ENCODE measurements at regions not wholly inside any gene's neighbourhood (a gene's known extent, or its start where the extent isn't known, plus 50 kb on each side); places are given as distances from the start of the nearest gene placed in this dataset.

- TF ChIP-seq CTCF (IDR thresholded peaks at IDR 0.05) (no peak), EZH2phosphoT487 (IDR thresholded peaks at IDR 0.05) (no peak)
These were observed 820.4 kb downstream of the OTOL1 start for GRCh38 chr3:162317046-162317445.
